NCI-H146 treated with DMSO at 0.1 percent for 48 hours (cell line): ENCODE measurements at regions not wholly inside any gene's neighbourhood (a gene's known extent, or its start where the extent isn't known, plus 50 kb on each side); places are given as distances from the start of the nearest gene placed in this dataset.

Source experiments
- DNase-seq: peaks from one replicate; lab custom pipeline; 2025; ENCODE audit not compliant: unreplicated experiment; lab: John Stamatoyannopoulos, UW

DNA sequence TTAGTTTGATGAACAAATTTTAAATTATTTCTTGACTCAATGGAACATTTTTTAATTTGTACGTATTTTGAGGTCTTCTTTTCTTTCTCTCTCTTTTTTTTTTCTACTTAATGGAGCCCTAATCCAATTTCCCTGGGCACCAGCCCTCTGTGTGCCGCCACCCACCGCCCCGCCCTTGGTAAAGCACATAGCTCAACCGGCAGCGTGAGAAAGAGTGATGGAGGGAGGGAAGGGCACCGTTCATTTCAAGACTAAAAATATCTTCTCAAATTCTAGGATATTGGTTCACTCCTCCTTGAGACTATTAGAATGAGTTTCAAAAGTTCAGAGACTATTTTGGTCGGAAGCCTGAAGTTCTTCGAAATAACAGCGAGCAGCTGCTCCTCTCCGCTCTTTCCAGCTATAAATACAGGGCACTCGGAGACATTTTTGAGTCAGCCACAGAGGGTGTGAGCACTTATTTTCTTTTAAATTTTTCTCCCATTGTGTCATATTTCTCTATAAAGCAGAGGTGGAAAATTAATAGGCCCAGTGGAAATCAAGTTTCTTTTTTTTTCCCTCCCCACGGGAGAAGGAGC, 731.7 kb upstream of the ID2 start:
- no peak for DNase-seq

DNA sequence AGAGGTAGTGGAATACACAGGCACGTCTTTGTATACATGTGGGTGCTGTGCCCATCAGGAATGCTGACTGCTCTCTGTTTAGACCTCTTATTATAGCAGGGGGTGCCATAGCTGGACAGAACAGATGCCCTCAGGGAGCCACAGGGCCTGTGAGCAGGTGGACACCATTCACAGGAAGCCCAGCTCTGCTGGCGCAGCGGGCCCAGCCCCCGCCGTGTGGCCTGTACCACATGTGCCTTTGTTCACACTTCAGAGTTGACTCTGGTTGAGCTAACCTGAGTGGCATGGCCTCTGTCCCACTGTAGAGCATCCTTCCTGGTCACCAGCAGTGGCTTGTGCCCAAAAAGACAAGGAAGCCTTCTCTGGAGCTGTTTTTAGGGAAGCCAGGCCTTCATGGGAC, 730.9 kb upstream of the ID2 start:
- no peak for DNase-seq

DNA sequence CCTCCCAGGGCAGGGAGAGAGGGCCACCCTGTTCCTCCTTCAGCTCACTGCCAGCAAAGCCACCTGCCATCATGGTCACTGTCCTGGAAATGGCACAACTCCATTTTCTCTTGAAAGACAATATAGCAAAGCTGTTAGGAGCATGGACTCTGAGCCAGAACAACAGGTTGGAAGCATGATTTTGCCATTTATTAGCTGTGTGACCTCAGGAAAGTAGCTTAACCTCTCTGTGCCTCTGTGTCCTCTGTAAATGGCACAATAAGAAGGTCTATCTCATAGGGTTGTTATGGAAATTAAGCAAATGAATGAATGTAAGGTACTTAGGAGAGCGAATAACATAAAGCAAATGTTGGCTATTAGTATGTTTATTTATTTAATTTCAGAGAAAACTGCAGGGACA, 730.4 kb upstream of the ID2 start:
- no peak for DNase-seq

DNA sequence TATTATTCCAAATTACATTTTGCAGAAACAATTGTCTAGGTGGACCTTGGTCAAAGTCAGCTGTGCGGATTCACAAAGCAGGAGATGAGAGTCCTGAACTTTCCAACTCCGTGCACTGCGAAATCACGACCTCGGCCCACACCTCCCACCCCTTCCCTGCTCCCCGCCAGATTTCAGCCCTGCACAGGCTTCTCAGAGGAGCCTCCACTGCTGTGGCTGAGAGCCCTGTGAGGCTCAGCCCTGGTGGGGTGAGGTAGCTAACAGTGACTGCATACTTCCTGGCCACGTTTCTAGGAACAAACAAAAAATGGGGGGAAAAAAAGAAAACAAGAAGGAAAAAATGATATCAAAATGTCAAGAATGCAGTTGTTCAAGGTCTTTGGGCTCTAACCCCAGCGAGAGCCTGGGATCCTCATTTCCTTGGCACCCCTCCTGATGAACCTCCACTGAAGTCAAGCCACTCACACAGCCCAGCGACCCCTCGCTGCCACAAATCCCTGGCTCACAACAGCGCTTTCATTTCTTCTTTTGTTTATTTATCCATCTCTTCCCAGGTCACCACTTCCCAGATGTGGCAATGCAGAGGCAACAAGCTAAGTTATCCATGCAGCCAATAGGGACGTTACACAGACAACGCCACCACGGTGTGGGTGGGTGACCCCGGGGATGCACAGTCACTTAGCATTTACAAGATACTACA, 729.7 kb upstream of the ID2 start:
- DNase-seq, result no peak

DNA sequence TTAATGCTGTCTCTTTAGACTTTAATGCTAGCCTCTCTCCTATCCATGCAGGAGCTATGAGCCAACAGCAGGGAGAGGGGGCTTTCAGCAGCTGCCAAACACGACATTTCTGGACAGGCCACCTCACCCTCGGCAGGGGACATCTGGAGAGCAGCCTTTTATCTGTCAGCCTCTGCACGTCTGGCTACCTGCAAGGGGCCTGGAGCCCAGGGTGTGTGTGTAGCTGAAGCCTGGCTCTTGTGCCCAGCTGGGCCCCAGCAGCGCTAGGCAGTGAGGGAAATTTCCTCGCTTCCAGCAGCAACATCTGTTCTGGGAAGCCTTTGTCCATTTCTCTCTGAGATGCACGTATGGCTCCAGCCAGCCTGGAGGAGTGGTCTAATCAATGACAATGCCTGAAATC, 728.7 kb upstream of the ID2 start:
- peak; percentile 89 for DNase-seq

DNA sequence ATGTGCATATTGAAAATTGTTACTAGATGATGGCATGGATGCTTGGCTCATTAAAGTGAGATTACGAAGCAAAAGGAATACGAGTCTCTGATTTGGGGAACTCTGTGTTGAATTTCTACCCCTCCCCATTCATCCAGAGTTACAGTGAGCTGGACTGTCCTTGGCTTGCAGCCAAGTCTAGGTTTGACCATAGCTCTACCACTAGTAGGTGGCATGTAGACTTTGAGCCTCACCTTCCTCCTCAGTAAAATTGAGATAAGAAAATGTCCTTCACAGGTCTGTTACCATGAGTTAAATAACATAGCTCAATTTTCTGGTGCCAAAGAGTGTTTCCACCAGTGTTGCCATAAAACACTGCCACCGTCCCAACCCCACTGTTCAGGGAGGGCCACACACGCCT, 727.6 kb upstream of the ID2 start:
- no peak for DNase-seq

DNA sequence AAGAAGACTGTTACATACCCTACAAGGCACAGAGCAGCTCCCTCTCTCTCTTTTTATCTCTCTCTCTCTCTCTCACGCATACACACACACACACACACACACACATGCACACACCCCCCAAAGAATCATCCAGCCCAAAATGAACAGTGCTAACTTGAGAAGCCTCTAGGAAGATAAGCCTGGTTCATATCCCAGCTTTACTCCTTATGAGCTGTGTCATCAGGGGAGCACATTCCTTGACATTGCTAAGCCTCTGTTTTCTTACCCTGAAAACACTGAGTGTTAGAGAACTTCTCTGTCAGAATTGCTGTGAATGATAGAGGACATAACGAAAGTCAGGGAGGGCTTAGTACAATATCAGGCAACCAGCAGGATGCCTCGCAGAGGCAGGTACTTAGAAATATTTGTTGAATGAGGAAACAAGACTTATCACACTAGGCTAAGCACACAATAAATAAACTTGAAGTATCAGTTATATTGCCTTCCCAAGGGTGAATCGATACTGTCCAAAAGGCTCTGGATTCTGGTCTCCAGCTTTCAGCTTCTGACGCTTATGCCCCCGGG, 725.6 kb upstream of the ID2 start:
- DNase-seq, result no peak

DNA sequence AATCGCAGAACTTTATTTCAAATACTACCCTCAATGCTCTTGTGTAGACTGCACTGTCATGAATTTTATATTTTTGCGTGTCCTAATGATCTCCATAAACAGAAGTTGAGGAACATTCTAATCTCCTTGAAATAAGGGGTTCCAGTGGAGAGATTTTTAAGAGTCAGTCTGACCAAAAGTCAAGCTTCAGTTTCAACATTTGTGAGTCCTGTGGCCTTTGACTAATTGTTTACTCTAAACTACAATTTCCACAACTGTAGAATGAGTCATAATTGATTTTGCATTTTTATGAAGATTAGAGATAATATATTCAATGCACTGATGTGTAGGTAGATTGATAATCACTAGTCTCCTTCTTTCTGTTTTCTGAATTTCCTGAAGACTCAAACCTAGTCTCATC, 720.3 kb upstream of the ID2 start:
- DNase-seq, result no peak

DNA sequence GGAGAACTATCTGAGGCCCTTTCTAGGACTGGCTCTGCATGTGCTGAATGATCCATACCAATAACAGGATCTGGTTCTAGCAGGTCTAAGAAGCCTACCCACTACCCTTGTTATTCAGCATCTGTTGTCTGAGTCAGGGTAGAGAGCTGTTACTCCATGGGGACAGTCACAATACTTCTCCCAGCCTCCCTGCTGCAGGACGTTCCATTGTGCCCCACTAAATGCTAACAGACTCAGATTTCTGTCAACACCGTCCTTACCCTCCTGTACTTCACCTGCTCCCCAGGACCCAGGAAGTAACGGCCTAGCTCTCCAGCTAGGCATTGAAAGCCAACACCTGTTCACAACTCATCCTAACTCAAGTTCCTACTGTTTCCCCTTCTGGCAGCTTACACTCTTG, 719.7 kb upstream of the ID2 start:
- DNase-seq, result peak; percentile 57

DNA sequence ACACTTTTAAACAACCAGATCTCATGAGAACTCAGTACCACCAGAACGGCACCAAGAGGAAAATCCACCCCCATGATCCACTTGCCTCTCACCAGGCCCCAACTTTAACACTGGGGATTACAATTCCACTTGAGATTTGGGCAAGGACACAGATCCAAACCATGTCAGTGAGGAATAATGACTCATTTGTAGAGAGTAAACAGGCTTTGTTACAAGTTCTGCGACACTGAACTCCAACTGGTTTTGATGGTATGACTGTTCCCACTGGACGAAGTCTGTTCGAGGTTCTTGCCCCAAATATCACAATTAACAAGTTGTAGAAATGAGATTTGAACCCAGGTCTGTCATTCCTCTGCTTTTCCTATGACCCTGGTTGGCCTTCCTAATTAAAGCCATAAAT, 718.1 kb upstream of the ID2 start:
- DNase-seq, result no peak

DNA sequence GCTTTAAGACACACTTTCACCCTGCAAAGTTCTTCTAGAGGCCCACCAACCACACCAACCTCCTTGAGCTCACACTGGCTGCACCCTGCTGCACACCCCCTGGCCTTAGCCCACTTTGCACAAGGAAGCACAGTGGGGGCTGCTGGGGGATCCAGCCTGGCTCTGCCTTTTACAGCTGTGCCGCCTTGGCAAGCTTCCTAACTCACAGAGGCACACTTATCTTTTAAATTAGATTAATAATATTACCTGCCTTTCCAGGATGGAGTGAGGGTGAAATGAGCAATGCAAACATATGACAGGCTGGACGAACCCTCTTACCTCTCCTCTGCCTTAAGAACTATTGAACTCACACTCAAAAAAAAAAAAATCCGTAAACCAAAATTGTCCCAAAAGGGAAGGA, 715.8 kb upstream of the ID2 start:
- DNase-seq, result no peak

DNA sequence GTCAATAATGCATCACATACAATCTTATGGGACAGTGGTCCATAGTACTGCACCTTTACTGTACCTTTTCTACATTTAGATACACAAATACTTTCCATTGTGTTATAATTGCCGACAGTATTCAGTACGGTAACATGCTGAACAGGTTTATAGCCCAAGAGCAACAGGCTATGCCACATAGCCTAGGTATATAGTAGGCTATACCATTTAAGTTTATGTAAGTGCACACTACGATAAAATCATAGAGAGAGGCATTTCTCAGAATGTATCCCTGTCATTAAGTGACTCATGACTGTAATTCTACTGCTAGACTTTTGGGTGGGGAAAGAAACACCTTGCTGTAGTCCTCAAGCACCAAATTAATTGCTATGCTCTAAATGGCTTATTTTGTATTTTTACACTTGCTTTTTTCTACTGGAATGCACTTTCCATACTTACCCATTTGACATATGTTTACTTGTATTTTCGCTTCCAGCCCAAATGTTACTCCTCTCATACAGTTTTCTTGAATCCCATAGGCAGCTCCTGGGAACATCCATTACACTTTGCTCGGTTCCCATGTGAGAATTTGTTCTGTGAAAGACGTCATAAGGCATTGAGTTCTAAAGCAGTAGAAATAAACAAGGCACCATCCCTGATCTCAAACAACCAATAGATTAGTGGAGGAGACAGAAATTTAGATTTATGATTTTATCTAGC, 714.0 kb upstream of the ID2 start:
- DNase-seq, result no peak

DNA sequence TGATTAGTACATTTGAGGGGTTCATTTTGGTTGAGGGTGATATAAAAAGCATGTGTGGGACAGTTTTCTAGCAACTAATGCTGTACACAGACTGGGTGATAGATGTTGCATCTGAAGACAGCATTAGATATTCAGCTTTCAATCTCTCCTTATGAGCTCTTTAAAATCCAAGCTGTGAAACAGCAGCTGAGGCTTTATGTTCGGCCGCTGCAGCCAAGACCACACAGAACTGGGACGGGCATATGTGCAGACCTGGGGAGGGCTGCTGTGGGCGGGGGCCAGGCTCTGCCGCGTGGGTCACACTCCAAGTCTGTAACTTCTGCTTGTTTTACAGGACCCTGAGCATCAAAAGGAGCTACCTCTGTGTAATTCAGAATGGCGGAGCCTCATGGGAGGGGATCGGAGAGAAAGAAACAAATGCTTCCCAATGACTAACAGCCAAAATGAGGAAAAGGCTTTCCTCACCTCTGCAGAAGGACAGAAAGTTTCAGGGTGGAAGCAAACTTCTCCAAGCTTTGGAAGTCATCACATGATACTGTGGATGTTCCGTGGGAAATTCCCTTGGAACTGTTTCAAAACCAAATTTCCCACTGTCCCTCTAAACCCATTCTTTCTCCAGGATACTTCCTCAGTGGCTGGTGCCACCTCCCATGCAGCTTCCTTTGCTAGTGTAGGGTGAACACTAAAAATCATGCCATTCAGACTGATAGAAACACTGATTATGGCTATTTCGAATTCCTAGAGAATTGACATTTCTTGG, 711.9 kb upstream of the ID2 start:
- no peak for DNase-seq

DNA sequence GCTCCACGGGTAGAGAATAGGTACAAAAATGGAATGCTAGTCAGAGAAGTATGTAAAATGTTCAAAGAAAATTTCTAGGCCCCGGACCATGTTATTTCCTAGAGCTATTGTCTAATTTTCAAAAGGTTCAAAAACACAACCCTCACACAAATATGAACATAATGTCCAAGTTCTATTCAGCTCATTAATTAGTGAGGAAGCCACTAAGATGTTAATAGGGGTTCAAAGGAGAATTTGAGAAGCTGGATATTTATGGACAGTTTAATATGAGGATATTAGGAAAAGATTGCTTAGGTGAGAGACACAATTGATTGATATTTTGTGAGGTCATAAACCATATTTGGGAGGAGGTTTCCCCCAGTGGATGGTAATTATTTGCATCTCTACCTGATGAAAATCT, 710.6 kb upstream of the ID2 start:
- DNase-seq, result no peak

DNA sequence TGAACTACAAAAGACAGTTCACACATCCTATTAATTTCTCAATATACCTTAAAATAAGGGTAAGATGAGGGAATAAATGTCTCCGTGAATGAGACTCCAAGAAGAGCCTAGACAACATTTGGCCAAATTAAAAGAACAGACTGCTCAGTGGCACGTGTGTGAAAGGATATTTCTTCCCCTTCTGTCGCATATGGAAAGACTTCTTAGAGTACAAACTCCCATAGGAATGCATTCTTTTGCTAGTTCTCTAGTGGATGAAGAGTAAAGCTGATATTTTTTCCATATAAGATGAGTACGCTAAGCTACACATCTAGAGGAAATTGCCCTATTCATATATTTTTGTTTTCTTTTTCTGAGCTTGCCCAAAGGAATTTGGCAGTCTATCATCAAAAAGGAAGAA, 710.0 kb upstream of the ID2 start:
- DNase-seq, result no peak

DNA sequence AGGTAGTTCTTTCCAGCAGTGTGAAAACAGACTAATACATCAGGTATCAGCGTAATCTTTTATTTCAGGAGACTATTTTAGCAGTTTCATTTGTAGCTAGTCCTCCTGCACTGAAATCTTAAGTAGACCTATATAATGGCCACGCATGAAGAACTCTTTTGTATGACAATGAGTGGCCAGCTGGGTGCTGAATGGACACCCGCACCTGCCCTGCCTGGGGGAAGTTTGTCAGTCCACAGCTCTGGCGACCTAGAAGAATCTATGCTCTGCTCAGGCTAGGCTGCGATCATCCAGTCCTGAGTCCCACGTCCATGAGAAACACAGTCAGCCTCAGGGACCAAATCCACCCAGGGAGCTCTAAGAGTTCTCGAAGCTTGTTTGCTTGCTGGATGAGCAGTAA, 709.2 kb upstream of the ID2 start:
- DNase-seq, result peak; percentile 70

DNA sequence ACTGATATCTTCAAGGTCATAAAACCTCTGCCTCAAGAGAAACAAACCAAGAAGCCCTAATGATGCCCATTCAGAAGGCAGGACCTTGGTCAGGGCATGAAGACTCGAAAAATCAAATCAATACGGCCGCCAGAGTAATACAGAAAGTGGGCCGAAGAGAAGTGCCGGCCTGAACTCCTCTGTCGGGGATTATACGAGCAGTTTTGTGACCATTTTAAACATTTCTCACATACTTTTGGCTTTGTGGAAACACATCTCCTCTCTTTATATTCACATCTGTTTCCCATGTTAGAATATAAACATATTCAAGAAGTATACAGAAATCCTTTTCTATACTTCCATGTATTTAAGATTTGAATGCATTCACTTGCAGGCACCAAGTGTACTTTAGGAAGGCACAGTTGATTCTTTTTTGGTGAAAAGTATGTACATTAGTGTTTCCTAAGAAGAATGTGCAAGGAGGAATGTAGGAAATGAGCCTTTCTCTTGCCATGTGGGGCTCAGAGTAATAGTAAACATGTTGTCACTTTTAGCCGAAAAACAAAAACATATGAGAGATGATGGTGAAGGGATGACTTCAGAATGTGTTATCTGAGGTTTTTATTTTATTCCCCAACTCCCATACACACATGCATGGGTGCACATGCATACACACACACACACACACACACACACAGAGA, 707.9 kb upstream of the ID2 start:
- no peak for DNase-seq

DNA sequence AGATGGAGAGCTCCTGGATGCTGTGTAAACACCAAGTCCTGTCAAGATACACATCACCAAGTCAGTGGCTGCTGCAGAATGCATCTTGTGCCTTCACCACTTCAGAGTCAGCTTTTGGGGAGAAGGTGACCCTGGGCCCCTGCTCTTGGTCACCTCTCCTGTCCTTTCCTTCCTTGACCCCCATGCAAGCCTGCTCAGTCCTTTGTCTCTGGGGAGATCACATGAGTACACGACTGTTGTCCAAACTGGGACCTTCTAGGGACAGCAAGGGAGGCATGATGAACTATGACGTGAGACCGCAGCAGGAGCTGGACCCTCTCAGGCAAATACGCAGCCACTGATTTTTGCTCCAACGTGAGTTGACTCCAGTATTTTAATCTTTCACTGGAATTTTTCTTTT, 706.9 kb upstream of the ID2 start:
- DNase-seq, result no peak

DNA sequence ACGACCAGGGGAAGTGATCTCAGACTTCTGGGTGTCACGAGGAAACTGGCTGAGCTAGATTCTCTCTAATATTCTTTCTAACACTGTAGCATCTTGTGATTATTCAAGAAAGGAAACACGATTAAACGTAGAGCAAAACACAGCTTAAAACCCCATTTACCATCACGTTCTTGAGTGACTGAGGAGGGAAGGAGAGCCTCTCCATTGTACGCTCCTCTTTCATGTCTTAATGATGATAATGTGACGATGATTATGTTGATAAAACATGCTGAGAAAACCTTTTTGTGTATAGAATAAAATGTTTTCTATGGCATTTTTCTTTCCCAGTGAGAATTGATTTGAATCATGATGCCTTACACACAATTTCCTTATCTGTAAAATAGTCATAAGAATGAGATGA, 705.6 kb upstream of the ID2 start:
- no peak for DNase-seq

DNA sequence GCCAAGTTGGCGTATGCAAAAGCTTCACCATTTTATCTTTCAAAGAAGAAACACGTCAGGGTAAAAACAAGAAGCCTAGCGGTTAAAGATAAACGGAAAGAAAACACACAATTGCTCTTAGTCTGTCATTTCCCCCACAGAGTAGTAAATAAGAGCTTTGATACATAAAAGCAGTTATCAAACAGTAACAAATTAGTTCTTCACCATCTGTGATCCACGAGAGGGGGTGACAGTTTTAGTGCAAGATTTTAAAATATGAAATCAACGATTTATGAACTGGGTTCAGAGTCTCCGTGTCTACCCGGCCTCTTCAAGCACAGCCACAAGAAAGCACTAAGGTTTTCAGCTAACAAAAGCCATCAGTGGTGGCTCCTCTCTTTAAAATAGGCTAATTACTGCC, 703.9 kb upstream of the ID2 start:
- no peak for DNase-seq

DNA sequence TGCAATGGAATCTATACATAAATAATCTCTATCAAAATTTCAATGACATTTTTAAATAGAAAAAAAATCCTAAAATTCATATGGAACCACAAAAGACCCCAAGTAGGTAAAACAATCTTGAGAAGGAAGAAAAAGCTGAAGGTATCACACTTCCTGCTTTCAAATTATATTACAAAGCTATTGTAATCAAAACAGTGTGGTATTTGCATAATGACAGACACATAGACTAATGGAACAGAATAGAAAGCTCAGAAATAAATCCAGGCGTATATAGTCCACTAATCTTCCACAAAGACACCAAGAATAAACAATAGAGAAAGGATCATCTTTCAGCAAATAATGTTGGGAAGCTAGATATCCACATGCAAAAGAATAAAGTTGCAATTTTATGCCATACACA, 699.8 kb upstream of the ID2 start:
- no peak for DNase-seq
